OCI-LY7 (cell line): ENCODE measurements at regions not wholly inside any gene's neighbourhood (a gene's known extent, or its start where the extent isn't known, plus 50 kb on each side); places are given as distances from the start of the nearest gene placed in this dataset.
"Not testable (repeated sequence)": the region's sequence is repeated elsewhere in the genome, so short reads cannot be mapped to it uniquely, and the experiment has no call there.

Source experiments
- CTCF ChIP-seq: fragments of 200-600 bp; sonication (generic); conservative IDR thresholded peaks from 2 replicates; pipeline ENCODE4 v1.5.1; 2014; ENCODE audit warnings: mild to moderate bottlenecking, antibody characterized with exemption, low read length, moderate library complexity, mixed read lengths
- EZH2phosphoT487 ChIP-seq: fragments of 200-600 bp; sonication (generic); IDR thresholded peaks from 2 replicates; pipeline ENCODE4 v1.6.1; 2018; ENCODE audit warnings: low read depth, borderline replicate concordance, mild to moderate bottlenecking, mixed run types, antibody characterized with exemption, low read length, moderate library complexity, mixed read lengths

- not testable (repeated sequence) for TF ChIP-seq CTCF, EZH2phosphoT487
Observed at GRCh38 chr9:63820383-63820782, 1464.6 kb downstream of the FOXD4L5 start.
